Uterus (tissue), 2 donors: ENCODE measurements at regions not wholly inside any gene's neighbourhood (a gene's known extent, or its start where the extent isn't known, plus 50 kb on each side); places are given as distances from the start of the nearest gene placed in this dataset.

Source experiments
- CTCF ChIP-seq, 4 experiments: fragments of 200-600 bp in 2 of 4; fragments of 450-650 bp in 2 of 4; sonication (generic) in 2 of 4; IDR thresholded peaks; one replicate each; pipeline ENCODE4 v1.5.1; 2016 to 2019; ENCODE audit warnings: antibody characterized with exemption in 4 of 4, mild to moderate bottlenecking in 2 of 4, moderate library complexity in 1 of 4
- POLR2A ChIP-seq, 2 donors: fragments of 450-650 bp; IDR thresholded peaks; one replicate each; pipeline ENCODE4 v1.6.1; 2016; ENCODE audit warnings: antibody characterized with exemption in 2 of 2, mild to moderate bottlenecking in 1 of 2, moderate library complexity in 1 of 2

GRCh38 chr6:48979085-48979484, 484.0 kb downstream of the MMUT start:
- TF ChIP-seq POLR2A (IDR thresholded peaks at IDR 0.05): no peak
- TF ChIP-seq CTCF (IDR thresholded peaks at IDR 0.05): no peak
